NCI-H2196 treated with DMSO at 0.1 percent for 48 hours (cell line): ENCODE measurements at regions not wholly inside any gene's neighbourhood (a gene's known extent, or its start where the extent isn't known, plus 50 kb on each side); places are given as distances from the start of the nearest gene placed in this dataset.
A peak's percentile ranks its signal among the peaks of the same experiment; 100 is the strongest.

Experiments
- DNase-seq: peaks from one replicate; lab custom pipeline; 2025; ENCODE audit not compliant: unreplicated experiment; lab: John Stamatoyannopoulos, UW

- no peak for DNase-seq
Observed at GRCh38 chr15:98583771-98584430, 64.4 kb upstream of the IGF1R start.

- no peak for DNase-seq
Observed at GRCh38 chr15:98586066-98586465, 62.3 kb upstream of the IGF1R start.

- DNase-seq, result no peak
Observed at GRCh38 chr15:98592136-98592535, 56.2 kb upstream of the IGF1R start.

GRCh38 chr15:98596131-98596530 lies 52.2 kb upstream of the IGF1R start:
- no peak for DNase-seq

GRCh38 chr15:98596885-98597392 lies 51.4 kb upstream of the IGF1R start:
- peak; percentile 19 for DNase-seq

GRCh38 chr15:98597666-98598065 lies 50.7 kb upstream of the IGF1R start:
- DNase-seq, result no peak
